Uterus (tissue), 2 donors: ENCODE measurements at regions not wholly inside any gene's neighbourhood (a gene's known extent, or its start where the extent isn't known, plus 50 kb on each side); places are given as distances from the start of the nearest gene placed in this dataset.

Experiments
- POLR2A ChIP-seq, 2 donors: fragments of 450-650 bp; IDR thresholded peaks; one replicate each; pipeline ENCODE4 v1.6.1; 2016; ENCODE audit warnings: antibody characterized with exemption in 2 of 2, mild to moderate bottlenecking in 1 of 2, moderate library complexity in 1 of 2
- TF ChIP-seq, protein P1 (sequence below), 4 experiments: fragments of 200-600 bp in 2 of 4; fragments of 450-650 bp in 2 of 4; sonication (generic) in 2 of 4; IDR thresholded peaks; one replicate each; pipeline ENCODE4 v1.5.1; 2016 to 2019; ENCODE audit warnings: antibody characterized with exemption in 4 of 4, mild to moderate bottlenecking in 2 of 4, moderate library complexity in 1 of 4

DNA sequence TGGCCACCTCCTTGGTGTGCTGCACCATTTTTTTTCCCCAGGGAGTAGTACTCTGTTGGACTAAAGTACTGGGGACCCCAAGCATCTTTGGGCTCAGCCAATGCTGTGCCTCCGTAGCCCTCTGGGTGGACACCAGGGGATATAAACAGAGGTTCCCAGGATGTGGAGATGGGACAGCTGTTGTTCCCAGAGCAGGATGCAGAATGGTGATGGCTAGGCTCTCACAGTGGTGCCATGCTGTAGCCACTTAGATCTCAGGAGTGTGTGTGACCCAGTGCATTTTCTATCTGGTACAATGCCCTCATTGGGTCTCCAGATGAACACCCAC, 50.9 kb upstream of the SCIN start:
- TF ChIP-seq, protein P1, sequence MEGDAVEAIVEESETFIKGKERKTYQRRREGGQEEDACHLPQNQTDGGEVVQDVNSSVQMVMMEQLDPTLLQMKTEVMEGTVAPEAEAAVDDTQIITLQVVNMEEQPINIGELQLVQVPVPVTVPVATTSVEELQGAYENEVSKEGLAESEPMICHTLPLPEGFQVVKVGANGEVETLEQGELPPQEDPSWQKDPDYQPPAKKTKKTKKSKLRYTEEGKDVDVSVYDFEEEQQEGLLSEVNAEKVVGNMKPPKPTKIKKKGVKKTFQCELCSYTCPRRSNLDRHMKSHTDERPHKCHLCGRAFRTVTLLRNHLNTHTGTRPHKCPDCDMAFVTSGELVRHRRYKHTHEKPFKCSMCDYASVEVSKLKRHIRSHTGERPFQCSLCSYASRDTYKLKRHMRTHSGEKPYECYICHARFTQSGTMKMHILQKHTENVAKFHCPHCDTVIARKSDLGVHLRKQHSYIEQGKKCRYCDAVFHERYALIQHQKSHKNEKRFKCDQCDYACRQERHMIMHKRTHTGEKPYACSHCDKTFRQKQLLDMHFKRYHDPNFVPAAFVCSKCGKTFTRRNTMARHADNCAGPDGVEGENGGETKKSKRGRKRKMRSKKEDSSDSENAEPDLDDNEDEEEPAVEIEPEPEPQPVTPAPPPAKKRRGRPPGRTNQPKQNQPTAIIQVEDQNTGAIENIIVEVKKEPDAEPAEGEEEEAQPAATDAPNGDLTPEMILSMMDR (IDR thresholded peaks at IDR 0.05): no peak
- TF ChIP-seq POLR2A (IDR thresholded peaks at IDR 0.05): no peak
